Activated CD8-positive, alpha-beta T cell treated with anti-CD3 and anti-CD28 coated beads, Interleukin-2, amount 10 ng/mL, durations not matched to agents 7 days and 5 days (primary cell): ENCODE measurements at regions not wholly inside any gene's neighbourhood (a gene's known extent, or its start where the extent isn't known, plus 50 kb on each side); places are given as distances from the start of the nearest gene placed in this dataset.

Experiments used
- ATAC-seq: fragments of 150-1000 bp; cut with Tn5 transposase; one replicate; pipeline ENCODE4 v1.10.0; 2021; ENCODE audit warnings: moderate library complexity
- CTCF ChIA-PET: fragments of 350-600 bp; sonication (Branson Sonifier 250); formaldehyde crosslinking; loops from one replicate; lab custom pipeline; 2021; ENCODE audit warnings: antibody characterized with exemption; lab: Charles Lee
- POLR2A ChIA-PET: fragments of 350-600 bp; sonication (Branson Sonifier 250); formaldehyde crosslinking; loops from one replicate; lab custom pipeline; 2021; ENCODE audit warnings: antibody characterized with exemption; lab: Charles Lee
- DNase-seq: peaks from one replicate; pipeline ENCODE4 v3.0.0-alpha.2; 2020
- H3K27ac Mint-ChIP-seq: one replicate; pipeline ENCODE4 v1.8.0; 2021; ENCODE audit warnings: mild to moderate bottlenecking, mixed read lengths
- H3K27me3 Mint-ChIP-seq: one replicate; pipeline ENCODE4 v1.8.0; 2021; ENCODE audit warnings: low read depth, mixed read lengths
- H3K36me3 Mint-ChIP-seq: one replicate; pipeline ENCODE4 v1.8.0; 2021; ENCODE audit warnings: low read depth, mixed read lengths
- H3K4me1 Mint-ChIP-seq: one replicate; pipeline ENCODE4 v1.8.0; 2021; ENCODE audit warnings: low read depth, mixed read lengths
- H3K4me3 Mint-ChIP-seq: one replicate; pipeline ENCODE4 v1.8.0; 2021; ENCODE audit warnings: mild to moderate bottlenecking, mixed read lengths
- H3K9me3 Mint-ChIP-seq: one replicate; pipeline ENCODE4 v1.8.0; 2022; ENCODE audit warnings: mixed read lengths; ENCODE audit not compliant: insufficient read depth

DNA sequence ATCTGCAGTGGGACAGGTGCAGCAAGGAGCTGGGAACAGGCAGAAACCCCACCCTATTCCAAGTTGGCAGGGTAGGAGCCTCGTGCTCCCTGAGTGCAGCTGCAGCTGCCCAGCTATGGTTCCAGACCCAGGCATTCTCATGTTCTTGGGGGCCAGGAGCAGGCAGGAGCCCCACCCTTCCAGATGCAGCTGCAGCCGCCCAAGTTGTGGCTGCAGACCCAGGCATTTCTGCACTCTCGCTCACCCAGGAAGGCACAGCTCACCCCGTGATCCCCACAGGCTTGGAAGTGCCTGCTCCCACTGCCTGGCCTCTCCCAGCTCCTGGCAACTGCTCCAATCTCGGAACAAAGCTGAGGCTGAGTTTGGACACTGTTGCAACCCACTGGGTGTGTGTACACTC is 275.8 kb upstream of the ADRA1B start:
- Mint-ChIP-seq H3K36me3 (no peaks in the 10 kb centered on the region), H3K27me3 (peaks cover 6% of the 10 kb centered on the region), H3K4me1 (no peaks in the 10 kb centered on the region), H3K9me3 (no peaks in the 10 kb centered on the region), H3K27ac (no peak overlapping the region), H3K4me3 (no peak overlapping the region)
- ChIA-PET POLR2A (no interaction called here), CTCF (no interaction called here)
- ATAC-seq = no peak
- no peak for DNase-seq

DNA sequence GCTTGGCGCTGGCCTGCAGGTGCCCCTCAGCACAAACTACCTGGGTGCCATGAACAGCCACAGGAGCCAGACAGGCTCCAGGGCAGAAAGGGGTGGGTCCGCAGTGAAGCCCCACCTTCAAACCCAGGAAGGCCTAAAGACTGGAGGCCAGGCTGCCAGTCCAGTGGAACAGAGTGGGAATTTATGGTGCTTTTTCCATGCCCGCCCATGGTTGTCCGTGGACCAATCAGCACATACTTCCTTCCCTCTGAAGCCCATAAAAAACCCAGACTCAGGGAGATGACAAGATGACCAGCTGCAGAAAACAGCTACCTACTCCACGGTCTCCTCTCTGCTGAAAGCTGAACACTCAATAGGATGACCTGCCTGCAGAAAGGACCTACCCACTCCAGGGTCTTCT is 275.4 kb upstream of the ADRA1B start:
- no peak for ATAC-seq
- Mint-ChIP-seq H3K27ac (no peak overlapping the region), H3K4me1 (no peaks in the 10 kb centered on the region), H3K27me3 (peaks cover 6% of the 10 kb centered on the region), H3K4me3 (no peak overlapping the region), H3K9me3 (no peaks in the 10 kb centered on the region), H3K36me3 (no peaks in the 10 kb centered on the region)
- ChIA-PET CTCF (no interaction called here), POLR2A (no interaction called here)
- no peak for DNase-seq

DNA sequence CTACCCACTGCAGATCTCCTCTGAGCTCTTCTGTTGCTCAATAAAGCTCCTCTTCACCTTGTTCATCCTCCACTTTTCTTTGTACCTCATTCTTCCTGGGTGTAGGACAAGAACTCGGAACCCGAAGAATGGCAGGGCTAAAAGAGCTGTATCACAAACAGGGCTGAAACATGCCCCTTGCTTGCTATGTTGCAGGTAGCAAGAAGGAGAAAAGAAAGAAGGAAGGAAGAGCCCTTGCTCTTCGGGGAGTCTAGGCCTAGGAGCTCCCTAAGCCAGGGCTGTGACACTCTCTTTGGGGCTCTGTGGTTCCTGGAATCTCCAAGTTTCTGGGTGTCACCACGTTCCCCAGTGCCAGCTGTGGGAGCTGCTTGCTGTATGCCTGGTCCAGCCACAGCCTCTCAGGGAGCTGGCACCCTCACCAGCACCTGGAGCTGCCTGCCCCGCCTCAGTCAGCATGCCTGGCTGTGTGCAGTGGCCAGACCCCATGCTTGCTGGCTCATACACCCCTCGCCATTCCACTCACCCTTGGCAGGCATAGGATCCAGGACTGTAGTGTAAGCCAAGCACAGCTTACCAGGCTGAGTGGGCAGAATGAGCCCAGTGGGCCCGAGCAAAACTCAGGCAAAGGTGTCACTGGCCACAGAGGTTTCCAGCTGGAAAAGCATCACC is 274.8 kb upstream of the ADRA1B start:
- ChIA-PET CTCF (no interaction called here), POLR2A (no interaction called here)
- Mint-ChIP-seq H3K27me3 (peaks cover 6% of the 10 kb centered on the region), H3K27ac (no peak overlapping the region), H3K4me3 (no peak overlapping the region), H3K4me1 (no peaks in the 10 kb centered on the region), H3K36me3 (no peaks in the 10 kb centered on the region), H3K9me3 (no peaks in the 10 kb centered on the region)
- DNase-seq (no peak), ATAC-seq (no peak)

DNA sequence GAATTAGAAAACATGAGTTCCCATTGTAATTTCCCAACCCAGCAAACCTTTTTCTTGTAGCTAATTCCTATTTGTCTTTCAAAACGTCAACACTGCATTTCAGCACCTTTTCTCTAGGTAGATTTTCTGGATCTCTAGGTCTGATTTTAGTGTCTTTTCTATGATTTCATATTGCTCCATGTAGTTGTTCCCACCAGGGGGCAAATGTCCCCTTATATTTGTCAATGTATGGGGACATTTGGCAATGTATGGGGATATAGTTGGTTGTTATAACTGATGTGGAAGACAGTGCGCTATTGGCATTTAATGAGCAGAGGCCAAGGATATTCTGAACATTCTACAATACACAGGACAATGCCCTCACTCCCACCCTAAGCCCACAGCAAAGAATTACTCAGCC is 273.9 kb upstream of the ADRA1B start:
- Mint-ChIP-seq H3K27ac (no peak overlapping the region), H3K4me1 (no peaks in the 10 kb centered on the region), H3K27me3 (peaks cover 6% of the 10 kb centered on the region), H3K9me3 (no peaks in the 10 kb centered on the region), H3K36me3 (no peaks in the 10 kb centered on the region), H3K4me3 (no peak overlapping the region)
- no peak for DNase-seq
- ChIA-PET POLR2A (no interaction called here), CTCF (no interaction called here)
- ATAC-seq = no peak

DNA sequence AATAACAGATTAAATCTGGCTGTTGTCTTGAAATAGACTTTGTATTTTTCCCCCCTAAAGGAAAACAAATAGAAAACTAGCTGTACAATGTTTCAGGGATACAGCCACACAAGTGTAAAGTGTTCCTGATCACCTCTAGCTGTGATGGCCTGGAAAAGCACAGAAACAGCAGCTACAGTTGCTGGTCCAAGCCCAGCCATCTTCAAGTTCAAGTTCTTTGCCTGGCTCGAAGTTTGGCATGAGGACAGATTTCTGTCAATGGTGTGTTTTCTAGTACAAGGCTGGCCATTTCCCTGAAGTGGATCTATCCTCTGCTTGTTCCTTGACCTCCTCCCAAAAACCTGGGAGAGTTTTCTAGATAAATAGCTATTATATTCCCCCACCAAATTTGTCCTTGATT is 272.2 kb upstream of the ADRA1B start:
- ATAC-seq (no peak), DNase-seq (no peak)
- Mint-ChIP-seq H3K9me3 (no peaks in the 10 kb centered on the region), H3K4me1 (no peaks in the 10 kb centered on the region), H3K4me3 (no peak overlapping the region), H3K27me3 (peaks cover 3% of the 10 kb centered on the region), H3K27ac (no peak overlapping the region), H3K36me3 (no peaks in the 10 kb centered on the region)
- POLR2A ChIA-PET = no interaction called here
- CTCF ChIA-PET = no interaction called here

DNA sequence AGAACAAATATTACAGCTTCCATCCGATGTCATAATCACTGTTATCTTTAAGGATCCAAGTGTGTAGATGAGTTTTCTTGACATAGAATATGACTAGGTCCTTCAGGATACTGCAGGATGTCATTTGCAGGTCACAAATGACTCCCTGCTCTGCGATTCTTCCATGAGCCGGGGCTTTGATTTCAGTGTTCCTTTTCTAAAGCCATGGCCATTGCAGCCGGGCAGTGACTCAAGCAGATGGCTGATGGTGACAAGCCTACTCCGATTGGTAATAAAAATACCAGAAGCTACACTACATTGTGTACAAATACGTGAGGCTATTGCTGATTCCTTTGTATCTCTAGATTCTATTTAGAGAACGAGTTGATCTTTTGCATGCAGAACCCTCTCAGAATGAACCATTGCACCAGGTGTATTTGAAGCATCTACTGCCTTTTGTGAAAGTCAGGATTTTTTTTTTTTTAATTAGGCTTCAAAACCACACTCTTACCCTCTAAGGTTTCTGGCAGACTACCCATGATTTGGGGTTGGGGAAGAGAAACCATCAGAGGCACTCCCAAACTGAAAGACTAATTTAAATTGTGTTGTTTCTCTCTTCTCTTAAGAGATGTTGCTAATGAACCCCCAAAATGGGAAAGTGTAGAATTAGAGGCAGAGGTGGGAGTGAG is 271.0 kb upstream of the ADRA1B start:
- no peak overlapping the region for H3K27ac Mint-ChIP-seq
- H3K4me3 Mint-ChIP-seq = no peak overlapping the region
- H3K9me3 Mint-ChIP-seq = no peaks in the 10 kb centered on the region
- H3K4me1 Mint-ChIP-seq = no peaks in the 10 kb centered on the region
- peaks cover 3% of the 10 kb centered on the region for H3K27me3 Mint-ChIP-seq
- ChIA-PET POLR2A (no interaction called here), CTCF (no interaction called here)
- no peaks in the 10 kb centered on the region for H3K36me3 Mint-ChIP-seq
- ATAC-seq (no peak), DNase-seq (no peak)

DNA sequence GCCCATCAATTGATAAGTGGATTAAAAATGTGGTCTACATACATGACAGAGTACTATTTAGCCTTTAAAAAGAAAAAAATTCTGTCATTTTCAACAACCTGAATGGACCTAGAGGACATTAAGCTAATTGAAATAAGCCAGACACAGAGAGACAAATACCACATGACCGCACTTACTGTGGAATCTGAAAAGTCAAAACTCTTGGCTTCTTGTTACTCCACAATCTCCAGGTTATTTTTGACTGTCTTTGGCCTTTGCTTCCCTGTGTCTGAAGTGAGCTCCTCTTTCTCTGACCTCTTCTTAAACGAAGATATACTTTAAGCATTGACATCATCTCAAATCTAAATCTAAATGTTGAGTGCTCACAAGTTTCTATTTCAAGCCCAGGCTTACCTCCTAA is 265.5 kb upstream of the ADRA1B start:
- CTCF ChIA-PET = no interaction called here

DNA sequence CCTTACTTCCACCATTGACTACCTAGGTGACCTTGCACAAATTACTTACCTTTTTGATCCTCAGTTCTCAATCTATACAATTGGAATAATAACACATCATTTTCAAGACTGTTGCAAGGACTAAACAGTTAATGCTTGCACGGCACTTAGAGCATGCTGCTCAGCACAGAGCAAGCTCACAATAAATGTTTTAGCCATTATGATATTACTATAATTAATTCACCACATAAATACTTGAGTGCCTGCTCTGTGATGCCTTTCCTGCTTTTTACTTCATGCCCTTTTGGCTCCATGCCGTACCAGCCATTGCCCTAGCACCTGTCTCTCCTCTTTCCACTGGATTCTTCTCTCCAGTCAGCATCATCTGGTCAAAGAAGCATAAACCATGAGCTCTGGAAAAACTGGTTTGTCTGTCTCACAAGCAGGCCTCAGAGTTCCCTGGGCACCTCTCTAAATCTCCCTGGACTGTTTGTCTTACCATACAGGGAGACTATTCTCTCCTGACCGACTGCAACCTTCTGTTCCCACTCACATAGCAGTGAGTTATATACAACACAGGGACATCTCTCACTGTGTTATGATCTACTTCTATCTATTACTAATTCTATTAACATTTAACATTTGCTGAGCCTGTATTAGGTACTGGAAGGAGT is 260.4 kb upstream of the ADRA1B start:
- ATAC-seq = no peak
- Mint-ChIP-seq H3K27me3 (peaks cover 4% of the 10 kb centered on the region), H3K36me3 (no peaks in the 10 kb centered on the region), H3K9me3 (no peaks in the 10 kb centered on the region), H3K4me1 (no peaks in the 10 kb centered on the region), H3K27ac (no peak overlapping the region), H3K4me3 (no peak overlapping the region)
- POLR2A ChIA-PET = no interaction called here
- DNase-seq = no peak
- CTCF ChIA-PET = no interaction called here

More for the DNA sequence above, 265.5 kb upstream of the ADRA1B start:
- ATAC-seq (no peak), DNase-seq (no peak)
- Mint-ChIP-seq H3K27me3 (peaks cover 2% of the 10 kb centered on the region), H3K4me3 (no peak overlapping the region), H3K4me1 (no peaks in the 10 kb centered on the region), H3K9me3 (no peaks in the 10 kb centered on the region), H3K36me3 (no peaks in the 10 kb centered on the region), H3K27ac (no peak overlapping the region)
- POLR2A ChIA-PET = no interaction called here

DNA sequence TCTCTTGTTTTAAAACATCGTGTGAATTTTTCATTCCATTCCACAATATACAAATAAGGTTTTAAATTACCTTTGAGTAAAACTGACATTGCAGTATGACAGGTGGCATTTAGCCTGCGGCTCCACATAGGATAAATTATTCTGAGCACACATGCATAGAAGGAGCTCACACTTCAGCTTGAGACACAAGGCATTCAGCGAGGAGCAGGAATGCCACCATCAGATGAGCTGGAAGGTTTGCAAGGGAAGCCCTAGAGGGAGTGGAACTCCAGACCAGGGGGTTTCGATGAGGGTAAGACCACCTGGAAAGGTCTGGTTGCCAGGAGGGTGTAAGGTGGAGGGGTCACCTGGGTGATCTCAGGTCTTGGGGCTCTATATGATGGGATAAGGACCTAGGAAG is 259.0 kb upstream of the ADRA1B start:
- ChIA-PET POLR2A (no interaction called here), CTCF (no interaction called here)
- no peaks in the 10 kb centered on the region for H3K36me3 Mint-ChIP-seq
- no peak for DNase-seq
- H3K27me3 Mint-ChIP-seq = peaks cover 8% of the 10 kb centered on the region
- H3K4me1 Mint-ChIP-seq = no peaks in the 10 kb centered on the region
- ATAC-seq = no peak
- no peak overlapping the region for H3K4me3 Mint-ChIP-seq
- no peaks in the 10 kb centered on the region for H3K9me3 Mint-ChIP-seq
- no peak overlapping the region for H3K27ac Mint-ChIP-seq

DNA sequence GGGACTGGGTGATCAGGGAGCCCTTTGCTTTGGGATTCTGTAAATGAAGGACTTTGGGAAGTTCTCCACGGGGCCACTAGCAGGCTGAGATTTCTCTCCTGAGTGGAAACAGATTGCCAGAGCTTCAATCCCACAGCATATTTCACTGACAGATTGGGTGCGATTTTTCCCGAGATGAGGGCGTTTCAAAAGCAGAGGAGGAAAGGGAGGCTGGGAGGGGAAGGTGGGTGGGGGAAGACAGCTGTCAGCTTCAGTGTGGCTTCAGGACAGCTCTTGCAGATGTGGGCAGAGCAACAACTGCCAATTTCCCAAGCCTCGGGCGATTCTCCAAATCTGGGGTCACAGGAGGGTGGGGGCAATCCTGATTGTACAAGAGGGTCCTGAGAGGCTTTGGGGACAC is 258.5 kb upstream of the ADRA1B start:
- DNase-seq (no peak), ATAC-seq (no peak)
- Mint-ChIP-seq H3K36me3 (no peaks in the 10 kb centered on the region), H3K9me3 (no peaks in the 10 kb centered on the region), H3K4me3 (no peak overlapping the region), H3K4me1 (no peaks in the 10 kb centered on the region), H3K27me3 (peaks cover 8% of the 10 kb centered on the region), H3K27ac (no peak overlapping the region)
- ChIA-PET CTCF (no interaction called here), POLR2A (no interaction called here)

DNA sequence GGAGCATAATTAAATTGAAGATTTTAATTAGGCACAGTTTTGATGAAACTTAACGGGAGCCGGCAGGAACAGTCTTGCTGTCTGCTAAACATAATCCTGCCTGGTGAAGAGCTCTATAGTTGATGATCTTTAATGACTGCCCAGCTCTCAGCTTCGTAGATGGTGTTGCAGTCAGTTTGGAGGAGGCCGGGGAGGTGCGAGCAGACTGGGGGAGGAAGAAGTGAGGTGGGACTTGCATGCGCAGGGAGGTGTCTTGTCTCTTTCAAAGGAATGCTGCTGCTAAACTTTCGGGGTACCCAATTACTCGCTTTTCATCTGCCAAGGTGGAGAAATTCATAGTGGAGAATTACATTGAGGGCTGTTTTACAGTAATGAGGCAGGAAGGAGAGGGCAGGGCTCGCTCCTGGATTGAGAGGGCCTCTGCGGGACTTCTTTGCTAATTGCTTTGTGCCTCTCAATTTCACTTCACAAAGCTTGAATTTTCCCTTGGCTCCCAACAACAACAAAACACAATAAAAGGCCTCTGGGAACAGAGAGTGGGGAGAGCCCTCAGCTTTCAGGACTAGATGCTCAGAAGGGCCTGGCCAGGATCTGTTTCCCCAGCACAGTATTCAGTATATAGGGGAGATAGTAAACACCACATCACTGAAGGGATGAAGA is 257.9 kb upstream of the ADRA1B start:
- H3K4me1 Mint-ChIP-seq = no peaks in the 10 kb centered on the region
- H3K36me3 Mint-ChIP-seq = no peaks in the 10 kb centered on the region
- CTCF ChIA-PET = no interaction called here
- no peak overlapping the region for H3K4me3 Mint-ChIP-seq
- no peak for DNase-seq
- POLR2A ChIA-PET = no interaction called here
- peaks cover 8% of the 10 kb centered on the region for H3K27me3 Mint-ChIP-seq
- no peak overlapping the region for H3K27ac Mint-ChIP-seq
- H3K9me3 Mint-ChIP-seq = no peaks in the 10 kb centered on the region
- no peak for ATAC-seq

DNA sequence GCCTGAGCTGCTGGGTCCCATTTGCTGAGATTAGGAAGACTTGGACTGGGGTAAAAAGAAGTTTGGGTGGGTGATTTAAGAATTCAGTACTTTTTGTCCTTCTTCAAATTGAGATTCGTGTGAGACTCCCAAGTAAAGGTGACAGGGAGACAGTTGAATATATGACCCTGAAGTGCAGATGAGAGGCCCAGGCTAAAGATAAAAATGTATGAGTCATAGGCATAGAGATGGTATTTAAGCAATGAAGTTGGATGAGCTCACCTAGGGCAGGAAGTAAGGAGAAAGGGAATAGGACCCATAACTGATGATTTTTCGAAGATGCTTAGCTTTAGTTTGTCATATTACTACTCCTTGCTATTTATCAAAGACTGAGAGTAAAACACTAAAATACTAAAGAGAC is 255.9 kb upstream of the ADRA1B start:
- Mint-ChIP-seq H3K27me3 (peaks cover 8% of the 10 kb centered on the region), H3K9me3 (no peaks in the 10 kb centered on the region), H3K27ac (no peak overlapping the region), H3K36me3 (no peaks in the 10 kb centered on the region), H3K4me3 (no peak overlapping the region), H3K4me1 (no peaks in the 10 kb centered on the region)
- ChIA-PET POLR2A (no interaction called here), CTCF (no interaction called here)
- ATAC-seq (no peak), DNase-seq (no peak)
